Caco-2 (cell line): ENCODE measurements at regions not wholly inside any gene's neighbourhood (a gene's known extent, or its start where the extent isn't known, plus 50 kb on each side); places are given as distances from the start of the nearest gene placed in this dataset.

Source experiments
- BruUV-seq: library from RNA; stranded (reverse); fragments of 400-500 nt; replicated peaks from 2 replicates; lab custom pipeline; 2021; lab: Mats Ljungman, UMichigan
- CTCF ChIA-PET: fragments of 300-600 bp; sonication (Branson Sonifier 250); formaldehyde crosslinking; loops from one replicate; lab custom pipeline; 2022; ENCODE audit warnings: antibody characterized with exemption; lab: Charles Lee
- POLR2A ChIA-PET: fragments of 300-600 bp; sonication (Branson Sonifier 250); formaldehyde crosslinking; loops from one replicate; lab custom pipeline; 2022; ENCODE audit warnings: antibody characterized with exemption; lab: Charles Lee
- DNase-seq, 2 experiments: peaks; one replicate each; pipeline versions ENCODE4 v3.0.0 to v3.0.0-alpha.2; 2020 to 2022
- H3K27me3 ChIP-seq: replicated peaks from 2 replicates; pipeline ENCODE4 v1.6.0; 2011; ENCODE audit warnings: low read length; ENCODE audit not compliant: control insufficient read depth, insufficient read depth
- H3K36me3 ChIP-seq: 2 replicates; pipeline ENCODE4 v1.5.1; 2011; ENCODE audit warnings: low read length; ENCODE audit not compliant: control insufficient read depth, insufficient read depth
- H3K4me1 ChIP-seq: fragments of 250-450 bp; sonication (Bioruptor Pico); 2 replicates; pipeline ENCODE4 v1.5.1; 2020; ENCODE audit warnings: mild to moderate bottlenecking
- H3K4me3 ChIP-seq: 2 replicates; pipeline ENCODE4 v1.5.1; 2011; ENCODE audit warnings: low read depth, mild to moderate bottlenecking, control low read depth, low read length
- H3K9me3 ChIP-seq: fragments of 250-450 bp; sonication (Bioruptor Pico); 2 replicates; pipeline ENCODE4 v1.5.1; 2020; ENCODE audit warnings: mild to moderate bottlenecking, moderate library complexity
- H3K27ac Mint-ChIP-seq: one replicate; pipeline ENCODE4 v1.8.0; 2022; ENCODE audit warnings: mixed read lengths; ENCODE audit not compliant: unreplicated experiment
- H3K27me3 Mint-ChIP-seq: one replicate; pipeline ENCODE4 v1.8.0; 2022; ENCODE audit warnings: mixed read lengths; ENCODE audit not compliant: insufficient read depth, unreplicated experiment
- H3K36me3 Mint-ChIP-seq: one replicate; pipeline ENCODE4 v1.8.0; 2022; ENCODE audit warnings: mild to moderate bottlenecking, mixed read lengths; ENCODE audit not compliant: insufficient read depth, unreplicated experiment
- H3K4me1 Mint-ChIP-seq: one replicate; pipeline ENCODE4 v1.8.0; 2022; ENCODE audit warnings: low read depth, mixed read lengths; ENCODE audit not compliant: unreplicated experiment
- H3K4me3 Mint-ChIP-seq: one replicate; pipeline ENCODE4 v1.8.0; 2022; ENCODE audit warnings: mild to moderate bottlenecking, moderate library complexity, mixed read lengths; ENCODE audit not compliant: unreplicated experiment
- H3K9me3 Mint-ChIP-seq: one replicate; pipeline ENCODE4 v1.8.0; 2022; ENCODE audit warnings: mixed read lengths; ENCODE audit not compliant: unreplicated experiment
- intact Hi-C: fragments of 100-400 bp; cut with micrococcal nuclease; formaldehyde crosslinking; loops from one replicate; pipeline ENCODE4 v1.10.0; 2022; ENCODE audit not compliant: unreplicated experiment
- TF ChIP-seq, protein P1 (sequence below), 2 experiments: fragments of 200-600 bp in 1 of 2; IDR thresholded peaks; 1 replicate in 1 of 2; 2 replicates in 1 of 2; pipeline versions ENCODE4 v1.5.1 to v1.8.0; 2011 to 2022; ENCODE audit warnings: antibody characterized with exemption in 1 of 2, control low read depth in 1 of 2, inconsistent platforms in 1 of 2, low read depth in 1 of 2, low read length in 1 of 2, mild to moderate bottlenecking in 1 of 2, moderate library complexity in 1 of 2; ENCODE audit not compliant: insufficient read depth in 1 of 2, severe bottlenecking in 1 of 2, unreplicated experiment in 1 of 2

GRCh38 chr1:60575326-60575977 lies 501.9 kb upstream of the C1orf87 start:
- no peaks in the 10 kb centered on the region for H3K27me3 ChIP-seq
- ChIA-PET CTCF (no interaction called here), POLR2A (no interaction called here)
- no peaks in the 10 kb centered on the region for H3K36me3 ChIP-seq
- intact Hi-C loops = no loop called here
- no peaks in the 10 kb centered on the region for H3K9me3 ChIP-seq
- no peaks in the 10 kb centered on the region for H3K9me3 Mint-ChIP-seq
- no peak overlapping the region for H3K4me3 ChIP-seq
- no peaks in the 10 kb centered on the region for H3K4me1 ChIP-seq
- no peak for DNase-seq
- no TSS peak for BruUV-seq
- TF ChIP-seq, protein P1, sequence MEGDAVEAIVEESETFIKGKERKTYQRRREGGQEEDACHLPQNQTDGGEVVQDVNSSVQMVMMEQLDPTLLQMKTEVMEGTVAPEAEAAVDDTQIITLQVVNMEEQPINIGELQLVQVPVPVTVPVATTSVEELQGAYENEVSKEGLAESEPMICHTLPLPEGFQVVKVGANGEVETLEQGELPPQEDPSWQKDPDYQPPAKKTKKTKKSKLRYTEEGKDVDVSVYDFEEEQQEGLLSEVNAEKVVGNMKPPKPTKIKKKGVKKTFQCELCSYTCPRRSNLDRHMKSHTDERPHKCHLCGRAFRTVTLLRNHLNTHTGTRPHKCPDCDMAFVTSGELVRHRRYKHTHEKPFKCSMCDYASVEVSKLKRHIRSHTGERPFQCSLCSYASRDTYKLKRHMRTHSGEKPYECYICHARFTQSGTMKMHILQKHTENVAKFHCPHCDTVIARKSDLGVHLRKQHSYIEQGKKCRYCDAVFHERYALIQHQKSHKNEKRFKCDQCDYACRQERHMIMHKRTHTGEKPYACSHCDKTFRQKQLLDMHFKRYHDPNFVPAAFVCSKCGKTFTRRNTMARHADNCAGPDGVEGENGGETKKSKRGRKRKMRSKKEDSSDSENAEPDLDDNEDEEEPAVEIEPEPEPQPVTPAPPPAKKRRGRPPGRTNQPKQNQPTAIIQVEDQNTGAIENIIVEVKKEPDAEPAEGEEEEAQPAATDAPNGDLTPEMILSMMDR (IDR thresholded peaks at IDR 0.05; ENCODE audit: insufficient read depth in 1 of 2, low read depth in 1 of 2, low read length in 1 of 2, severe bottlenecking in 1 of 2, unreplicated experiment in 1 of 2) = no peak
- no peak overlapping the region for H3K4me3 Mint-ChIP-seq
- H3K27ac Mint-ChIP-seq = no peak overlapping the region
- H3K4me1 Mint-ChIP-seq = peaks cover 6% of the 10 kb centered on the region
- H3K36me3 Mint-ChIP-seq = no peaks in the 10 kb centered on the region
- no peaks in the 10 kb centered on the region for H3K27me3 Mint-ChIP-seq

GRCh38 chr1:60573726-60574409 lies 500.3 kb upstream of the C1orf87 start:
- Mint-ChIP-seq H3K36me3 (no peaks in the 10 kb centered on the region), H3K27ac (no peak overlapping the region), H3K27me3 (no peaks in the 10 kb centered on the region), H3K4me1 (peaks cover 6% of the 10 kb centered on the region), H3K4me3 (no peak overlapping the region), H3K9me3 (no peaks in the 10 kb centered on the region)
- CTCF ChIA-PET = no interaction called here
- H3K9me3 ChIP-seq = no peaks in the 10 kb centered on the region
- TF ChIP-seq, protein P1 (IDR thresholded peaks at IDR 0.05; ENCODE audit: insufficient read depth in 1 of 2, low read depth in 1 of 2, low read length in 1 of 2, severe bottlenecking in 1 of 2, unreplicated experiment in 1 of 2) = no peak
- H3K36me3 ChIP-seq = no peaks in the 10 kb centered on the region
- no peaks in the 10 kb centered on the region for H3K27me3 ChIP-seq
- no peaks in the 10 kb centered on the region for H3K4me1 ChIP-seq
- no TSS peak for BruUV-seq
- no peak for DNase-seq
- no peak overlapping the region for H3K4me3 ChIP-seq
- POLR2A ChIA-PET = no interaction called here
- intact Hi-C loops = no loop called here

- no peaks in the 10 kb centered on the region for H3K36me3 Mint-ChIP-seq
- BruUV-seq = no TSS peak
- Histone ChIP-seq H3K4me1 (no peaks in the 10 kb centered on the region), H3K27me3 (no peaks in the 10 kb centered on the region), H3K9me3 (no peaks in the 10 kb centered on the region), H3K36me3 (no peaks in the 10 kb centered on the region), H3K4me3 (no peak overlapping the region)
- peaks cover 6% of the 10 kb centered on the region for H3K4me1 Mint-ChIP-seq
- TF ChIP-seq, protein P1 (IDR thresholded peaks at IDR 0.05; ENCODE audit: insufficient read depth in 1 of 2, low read depth in 1 of 2, low read length in 1 of 2, severe bottlenecking in 1 of 2, unreplicated experiment in 1 of 2) = no peak
- intact Hi-C loops = no loop called here
- no peaks in the 10 kb centered on the region for H3K9me3 Mint-ChIP-seq
- H3K27ac Mint-ChIP-seq = no peak overlapping the region
- ChIA-PET POLR2A (no interaction called here), CTCF (no interaction called here)
- H3K27me3 Mint-ChIP-seq = no peaks in the 10 kb centered on the region
- no peak overlapping the region for H3K4me3 Mint-ChIP-seq
- no peak for DNase-seq
Observed at GRCh38 chr1:60573121-60573520, 499.6 kb upstream of the C1orf87 start.
